LNCaP clone FGC (cell line): ENCODE measurements at regions not wholly inside any gene's neighbourhood (a gene's known extent, or its start where the extent isn't known, plus 50 kb on each side); places are given as distances from the start of the nearest gene placed in this dataset.
A peak's percentile ranks its signal among the peaks of the same experiment; 100 is the strongest.

Source experiments
- DNase-seq: peaks from one replicate; pipeline ENCODE4 v3.0.0-alpha.2; 2011; ENCODE audit warnings: low read depth
- H3K4me3 ChIP-seq: 2 replicates; pipeline ENCODE4 v1.5.1; 2011; ENCODE audit warnings: mild to moderate bottlenecking, low read depth, low read length, control low read depth
- CTCF ChIP-seq: IDR thresholded peaks from 2 replicates; pipeline ENCODE4 v1.5.1; 2012; ENCODE audit warnings: mild to moderate bottlenecking; ENCODE audit not compliant: control insufficient read depth, insufficient read depth; ENCODE audit errors: extremely low read depth

DNA sequence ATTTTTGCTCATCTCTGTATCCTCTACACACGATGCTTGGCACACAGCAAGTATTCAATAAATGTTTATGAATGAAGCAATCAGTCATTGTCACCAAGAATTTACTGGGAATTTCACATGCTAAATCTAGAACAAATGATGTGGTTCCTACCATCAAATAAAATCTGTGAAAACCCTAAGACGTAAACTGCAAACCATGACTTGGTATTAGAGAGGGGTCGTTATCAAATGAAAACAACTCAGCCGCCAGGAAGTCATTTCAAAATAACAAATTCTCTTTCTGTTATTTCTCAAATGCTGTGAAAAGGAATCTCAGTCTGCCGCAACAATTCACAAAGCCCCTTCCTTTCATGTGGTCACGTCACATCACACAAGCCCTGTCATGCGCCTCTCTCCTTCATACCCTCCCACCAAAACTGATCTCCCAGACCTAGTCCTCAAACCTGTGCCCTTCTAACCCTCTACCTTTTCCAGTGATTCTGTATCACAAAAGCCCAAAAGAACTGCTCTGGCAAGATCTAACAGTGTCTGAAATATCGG, 173.6 kb downstream of the DEPDC1B start:
- no peak for TF ChIP-seq CTCF
- no peak overlapping the region for H3K4me3 ChIP-seq
- DNase-seq, result no peak

DNA sequence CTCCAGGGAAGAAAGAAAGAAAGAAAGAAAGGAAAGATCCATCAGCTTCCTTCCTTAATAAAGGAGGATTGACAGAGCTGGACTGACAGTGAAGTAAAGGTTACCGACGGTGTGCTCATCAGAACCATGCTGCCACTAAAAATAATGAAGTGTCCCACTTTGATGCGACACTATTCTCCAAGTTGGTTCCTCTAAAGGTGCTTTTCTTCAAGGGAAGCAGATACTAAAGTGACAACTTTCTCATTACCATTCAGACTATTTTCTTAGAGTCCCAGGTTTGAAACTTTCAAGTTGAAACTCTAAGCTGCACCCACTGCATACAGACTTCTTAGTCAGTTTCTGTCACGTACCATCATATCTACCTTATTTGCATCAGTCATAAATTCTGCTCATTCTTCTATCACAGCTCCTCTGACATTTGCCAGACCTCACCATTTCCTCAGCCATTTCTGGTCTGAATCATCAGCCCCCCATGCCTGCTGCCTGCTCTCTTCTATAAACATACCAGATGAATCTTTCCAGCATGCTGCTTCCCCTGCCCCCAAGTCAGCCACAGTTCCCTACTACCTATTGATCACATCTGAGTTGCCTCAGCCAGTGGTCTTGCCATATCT, 177.6 kb downstream of the DEPDC1B start:
- DNase-seq, result no peak
- no peak overlapping the region for H3K4me3 ChIP-seq
- no peak for TF ChIP-seq CTCF

- DNase-seq, result no peak
- no peak overlapping the region for H3K4me3 ChIP-seq
- TF ChIP-seq CTCF, result no peak
These were observed 178.3 kb downstream of the DEPDC1B start for GRCh38 chr5:60521376-60522291.

- no peak for DNase-seq
- no peak for TF ChIP-seq CTCF
- no peak overlapping the region for H3K4me3 ChIP-seq
These were observed 179.3 kb downstream of the DEPDC1B start for GRCh38 chr5:60520451-60521227.

DNA sequence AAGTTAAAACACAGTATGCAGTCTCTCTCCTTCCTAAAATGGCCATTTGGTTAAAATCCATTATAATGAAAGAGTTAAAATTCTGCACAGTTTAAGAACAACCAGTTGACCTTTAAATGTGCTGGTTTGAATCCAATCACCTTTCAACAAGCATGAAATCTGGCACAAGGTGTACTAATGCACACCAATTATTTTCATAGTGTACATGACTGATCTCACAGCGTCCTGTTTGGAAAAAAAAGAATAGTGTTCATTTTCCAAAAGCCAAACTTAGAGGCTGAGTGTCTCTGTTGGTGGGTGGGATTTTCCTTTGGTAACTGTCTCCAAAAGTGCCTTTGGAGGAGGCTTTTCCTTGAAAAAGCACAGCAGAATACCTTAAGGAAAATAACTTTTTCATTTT, 180.6 kb downstream of the DEPDC1B start:
- TF ChIP-seq CTCF, result no peak
- no peak overlapping the region for H3K4me3 ChIP-seq
- DNase-seq, result peak; percentile 68

DNA sequence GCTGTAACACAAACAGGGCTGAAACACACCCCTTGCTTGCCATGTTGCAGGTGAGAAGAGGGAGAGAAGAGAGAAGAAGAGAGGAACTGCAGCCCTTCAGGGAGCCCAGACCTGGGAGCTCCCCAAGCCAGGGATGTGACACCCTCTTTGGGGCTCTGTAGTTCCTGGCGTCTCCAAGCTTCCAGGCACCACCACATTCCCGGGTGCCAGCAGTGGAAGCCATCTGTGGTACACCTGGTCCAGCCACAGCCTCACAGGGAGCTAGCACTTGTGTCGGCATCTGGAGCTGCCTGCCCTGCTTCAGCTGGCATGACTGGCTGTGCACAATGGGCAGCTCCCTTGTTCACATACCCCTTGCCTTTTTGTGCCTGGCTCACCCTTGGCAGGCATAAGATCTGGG, 182.1 kb downstream of the DEPDC1B start:
- no peak for TF ChIP-seq CTCF
- no peak for DNase-seq
- H3K4me3 ChIP-seq, result no peak overlapping the region
